Stimulated activated naive CD8-positive, alpha-beta T cell treated with anti-CD3 and anti-CD28 coated beads, Interleukin-15, Interleukin-2, amounts not matched to agents 100 ng/mL and 50 ng/mL, for 24 hours (primary cell): ENCODE measurements at regions not wholly inside any gene's neighbourhood (a gene's known extent, or its start where the extent isn't known, plus 50 kb on each side); places are given as distances from the start of the nearest gene placed in this dataset.
A peak's percentile ranks its signal among the peaks of the same experiment; 100 is the strongest.
"Not testable (repeated sequence)": the region's sequence is repeated elsewhere in the genome, so short reads cannot be mapped to it uniquely, and the experiment has no call there.

Experiments
- H3K27ac Mint-ChIP-seq: one replicate; pipeline ENCODE4 v1.8.0; 2021; ENCODE audit warnings: mild to moderate bottlenecking, mixed read lengths
- H3K27me3 Mint-ChIP-seq: one replicate; pipeline ENCODE4 v1.8.0; 2021; ENCODE audit warnings: mixed read lengths
- H3K36me3 Mint-ChIP-seq: one replicate; pipeline ENCODE4 v1.8.0; 2021; ENCODE audit warnings: low read depth, mixed read lengths
- H3K4me1 Mint-ChIP-seq: one replicate; pipeline ENCODE4 v1.8.0; 2021; ENCODE audit warnings: low read depth, mixed read lengths
- H3K4me3 Mint-ChIP-seq: one replicate; pipeline ENCODE4 v1.8.0; 2021; ENCODE audit warnings: mild to moderate bottlenecking, mixed read lengths
- H3K9me3 Mint-ChIP-seq: one replicate; pipeline ENCODE4 v1.8.0; 2021; ENCODE audit warnings: mixed read lengths

GRCh38 chr2:12007282-12007681 lies 260.9 kb downstream of the LPIN1 start:
- peaks cover 77% of the 10 kb centered on the region for H3K27me3 Mint-ChIP-seq
- H3K27ac Mint-ChIP-seq: no peak overlapping the region
- no peak overlapping the region for H3K4me3 Mint-ChIP-seq
- peaks cover 2% of the 10 kb centered on the region for H3K9me3 Mint-ChIP-seq
- H3K4me1 Mint-ChIP-seq: peaks cover 42% of the 10 kb centered on the region
- H3K36me3 Mint-ChIP-seq: no peaks in the 10 kb centered on the region

DNA sequence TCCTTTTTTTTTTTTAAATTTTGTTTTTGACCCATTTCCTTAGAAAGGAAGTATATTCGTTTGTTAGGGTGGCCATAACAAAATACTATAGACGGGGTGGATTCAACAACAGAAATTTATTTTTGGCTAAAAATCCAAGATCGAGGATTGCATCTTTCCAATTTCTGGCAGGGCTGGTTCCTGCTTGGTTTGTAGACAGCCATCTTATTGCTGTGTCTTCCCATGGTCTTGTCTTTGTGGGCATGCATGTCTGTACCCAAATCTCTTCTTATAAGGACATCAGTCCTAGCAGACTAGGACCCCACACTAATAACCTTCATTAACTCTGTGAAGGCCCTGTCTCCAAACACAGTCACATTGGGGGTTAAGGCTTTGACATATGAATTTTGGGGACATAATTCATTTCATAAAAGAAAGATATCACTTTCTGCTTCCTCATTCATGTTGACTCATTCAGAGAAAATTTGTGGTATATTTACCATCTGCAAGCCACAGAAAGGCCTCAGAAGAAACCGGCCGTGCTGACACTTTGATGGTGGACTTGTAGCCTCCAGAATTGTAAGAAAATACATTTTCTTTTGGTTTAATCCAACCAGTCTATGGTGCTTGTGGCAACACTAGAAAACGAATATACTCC lies 262.1 kb downstream of the LPIN1 start:
- H3K4me1 Mint-ChIP-seq: peaks cover 40% of the 10 kb centered on the region
- H3K27me3 Mint-ChIP-seq: peaks cover 74% of the 10 kb centered on the region
- no peaks in the 10 kb centered on the region for H3K9me3 Mint-ChIP-seq
- no peak overlapping the region for H3K27ac Mint-ChIP-seq
- H3K36me3 Mint-ChIP-seq: no peaks in the 10 kb centered on the region
- no peak overlapping the region for H3K4me3 Mint-ChIP-seq

DNA sequence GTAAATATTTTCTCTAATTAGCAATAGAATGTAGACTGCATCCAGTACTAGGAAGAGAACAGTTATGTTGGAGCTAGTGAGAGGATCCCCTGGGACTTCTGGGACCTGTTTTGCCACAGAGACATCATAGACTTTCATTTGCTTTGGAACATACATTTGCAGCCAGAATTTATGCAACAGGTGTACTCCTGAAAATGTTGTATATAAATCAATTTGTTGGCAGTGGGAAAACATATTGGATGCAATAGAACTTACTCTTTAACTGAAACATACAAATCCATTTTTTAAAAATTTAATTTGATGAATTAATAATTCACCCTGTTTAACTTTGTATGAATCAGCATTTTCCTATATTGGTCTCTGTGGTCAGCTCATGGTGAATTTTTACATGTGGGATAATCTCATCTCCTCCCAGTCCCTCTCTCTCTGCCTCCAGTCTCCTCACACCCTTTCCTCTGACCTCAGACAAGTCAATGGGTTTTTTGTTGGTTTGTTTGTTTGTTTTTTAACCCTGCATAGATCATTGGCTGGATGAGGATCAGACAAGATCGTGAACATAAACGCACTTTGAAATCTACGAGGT lies 263.0 kb downstream of the LPIN1 start:
- Mint-ChIP-seq H3K36me3 (no peaks in the 10 kb centered on the region), H3K9me3 (no peaks in the 10 kb centered on the region), H3K27me3 (peaks cover 75% of the 10 kb centered on the region), H3K4me3 (peak overlapping the region; percentile 6), H3K4me1 (peaks cover 43% of the 10 kb centered on the region), H3K27ac (no peak overlapping the region)

GRCh38 chr2:12010059-12010458 lies 263.6 kb downstream of the LPIN1 start:
- Mint-ChIP-seq H3K27me3 (peaks cover 68% of the 10 kb centered on the region), H3K4me3 (no peak overlapping the region), H3K36me3 (no peaks in the 10 kb centered on the region), H3K9me3 (no peaks in the 10 kb centered on the region), H3K27ac (no peak overlapping the region), H3K4me1 (peaks cover 37% of the 10 kb centered on the region)

- H3K4me1 Mint-ChIP-seq: peaks cover 29% of the 10 kb centered on the region
- no peak overlapping the region for H3K4me3 Mint-ChIP-seq
- peaks cover 68% of the 10 kb centered on the region for H3K27me3 Mint-ChIP-seq
- no peak overlapping the region for H3K27ac Mint-ChIP-seq
- no peaks in the 10 kb centered on the region for H3K9me3 Mint-ChIP-seq
- no peaks in the 10 kb centered on the region for H3K36me3 Mint-ChIP-seq
Measured at GRCh38 chr2:12010779-12011178, 264.3 kb downstream of the LPIN1 start.

DNA sequence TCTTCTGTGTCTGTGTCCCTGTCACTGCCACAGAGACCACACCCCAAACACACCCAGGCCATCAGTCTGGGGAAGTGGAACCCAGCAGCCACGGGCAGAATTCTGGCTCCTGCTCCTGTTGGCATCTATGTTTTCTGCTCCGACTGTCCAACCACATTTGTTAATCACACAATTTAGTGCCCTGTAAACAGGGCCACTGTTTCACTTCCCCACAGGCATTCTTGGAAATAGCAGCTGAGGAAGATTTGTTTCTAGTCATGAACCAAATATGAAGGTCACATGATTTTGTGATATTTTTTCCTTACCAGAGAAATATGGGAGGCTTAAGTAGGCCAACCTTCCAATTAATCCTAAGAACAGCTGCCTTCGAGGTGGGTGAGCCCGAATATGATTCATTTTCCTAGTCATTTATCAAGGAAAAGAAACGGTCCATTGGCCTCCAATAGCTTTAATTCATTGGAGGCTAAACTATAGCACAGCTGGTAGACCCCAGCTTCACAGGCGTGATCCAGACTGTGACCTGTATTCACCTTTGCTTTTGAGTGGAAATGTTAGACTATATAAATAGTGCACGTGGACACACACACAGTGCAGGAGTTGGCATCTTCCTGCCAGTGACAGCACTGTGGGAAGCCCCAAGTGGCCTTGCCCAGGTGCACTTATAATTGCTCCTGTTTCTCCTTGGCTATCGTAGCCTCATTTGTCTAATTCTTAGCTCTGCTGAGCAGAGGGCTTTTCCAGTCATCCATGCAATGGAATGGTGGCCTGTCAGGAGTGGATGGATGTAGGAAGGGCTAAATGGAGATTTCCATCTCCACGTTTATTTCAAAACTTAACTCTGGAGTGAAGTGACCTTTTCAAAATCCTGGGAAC lies 267.9 kb downstream of the LPIN1 start:
- peaks cover 4% of the 10 kb centered on the region for H3K9me3 Mint-ChIP-seq
- H3K27ac Mint-ChIP-seq: no peak overlapping the region
- no peaks in the 10 kb centered on the region for H3K36me3 Mint-ChIP-seq
- H3K4me3 Mint-ChIP-seq: no peak overlapping the region
- H3K27me3 Mint-ChIP-seq: peaks cover 66% of the 10 kb centered on the region
- H3K4me1 Mint-ChIP-seq: peaks cover 19% of the 10 kb centered on the region

DNA sequence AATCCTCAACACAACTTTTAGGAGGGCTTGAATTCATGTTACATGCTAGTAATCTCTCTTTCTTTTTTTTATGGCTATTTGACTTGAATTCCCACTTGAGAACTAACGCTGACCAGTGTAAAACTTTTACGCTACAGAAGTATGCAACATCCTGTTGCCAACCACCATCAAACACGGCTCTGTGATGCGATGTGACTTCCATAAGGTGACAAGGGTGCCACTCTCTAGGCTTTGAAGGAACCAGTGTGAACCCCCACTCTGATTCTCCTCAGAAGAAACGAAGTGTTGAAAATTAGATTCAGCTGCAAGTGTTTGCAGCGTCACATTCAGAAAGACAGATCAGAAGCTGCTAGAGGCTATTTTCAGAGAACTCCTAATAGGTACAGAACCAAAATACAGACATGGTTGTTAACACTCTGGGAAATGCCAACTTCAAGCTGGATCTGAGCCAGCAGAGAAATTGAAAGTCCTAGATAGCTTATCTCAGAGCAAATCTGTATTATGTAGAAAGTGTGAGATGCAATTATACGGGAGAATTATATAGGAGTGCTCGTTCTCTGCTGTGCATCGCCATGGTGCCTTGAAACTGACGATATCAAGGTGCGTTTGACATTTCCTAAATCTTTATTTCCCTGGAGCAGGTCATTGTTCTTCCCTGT lies 271.2 kb downstream of the LPIN1 start:
- peaks cover 18% of the 10 kb centered on the region for H3K36me3 Mint-ChIP-seq
- peaks cover 14% of the 10 kb centered on the region for H3K4me1 Mint-ChIP-seq
- peaks cover 27% of the 10 kb centered on the region for H3K9me3 Mint-ChIP-seq
- peaks cover 38% of the 10 kb centered on the region for H3K27me3 Mint-ChIP-seq
- H3K4me3 Mint-ChIP-seq: no peak overlapping the region
- no peak overlapping the region for H3K27ac Mint-ChIP-seq

DNA sequence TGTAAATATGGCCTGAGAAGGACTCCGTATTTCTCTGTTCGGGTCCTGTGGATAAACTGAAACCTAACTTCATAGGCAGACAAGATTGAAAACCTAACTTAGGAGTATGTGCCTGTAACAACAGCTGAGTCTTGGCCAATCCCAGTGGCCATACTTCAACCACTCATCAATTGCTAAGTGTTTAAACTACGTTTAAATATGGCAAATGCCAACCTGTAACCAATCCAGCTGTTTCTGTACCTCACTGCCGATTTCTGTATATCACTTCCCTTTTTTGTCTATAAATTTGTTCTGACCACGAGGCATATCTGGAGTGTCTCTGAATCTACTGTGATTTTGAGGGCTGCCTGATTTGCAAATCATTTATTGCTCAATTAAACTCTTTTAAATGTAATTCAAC lies 272.3 kb downstream of the LPIN1 start:
- peaks cover 33% of the 10 kb centered on the region for H3K27me3 Mint-ChIP-seq
- peaks cover 23% of the 10 kb centered on the region for H3K36me3 Mint-ChIP-seq
- not testable (repeated sequence) for H3K27ac Mint-ChIP-seq, H3K4me3 Mint-ChIP-seq
- peaks cover 34% of the 10 kb centered on the region for H3K9me3 Mint-ChIP-seq
- peaks cover 14% of the 10 kb centered on the region for H3K4me1 Mint-ChIP-seq

- Mint-ChIP-seq H3K27me3 (peaks cover 28% of the 10 kb centered on the region), H3K27ac (no peak overlapping the region), H3K36me3 (peaks cover 23% of the 10 kb centered on the region)
Measured at GRCh38 chr2:12020833-12021469, 274.5 kb downstream of the LPIN1 start.

DNA sequence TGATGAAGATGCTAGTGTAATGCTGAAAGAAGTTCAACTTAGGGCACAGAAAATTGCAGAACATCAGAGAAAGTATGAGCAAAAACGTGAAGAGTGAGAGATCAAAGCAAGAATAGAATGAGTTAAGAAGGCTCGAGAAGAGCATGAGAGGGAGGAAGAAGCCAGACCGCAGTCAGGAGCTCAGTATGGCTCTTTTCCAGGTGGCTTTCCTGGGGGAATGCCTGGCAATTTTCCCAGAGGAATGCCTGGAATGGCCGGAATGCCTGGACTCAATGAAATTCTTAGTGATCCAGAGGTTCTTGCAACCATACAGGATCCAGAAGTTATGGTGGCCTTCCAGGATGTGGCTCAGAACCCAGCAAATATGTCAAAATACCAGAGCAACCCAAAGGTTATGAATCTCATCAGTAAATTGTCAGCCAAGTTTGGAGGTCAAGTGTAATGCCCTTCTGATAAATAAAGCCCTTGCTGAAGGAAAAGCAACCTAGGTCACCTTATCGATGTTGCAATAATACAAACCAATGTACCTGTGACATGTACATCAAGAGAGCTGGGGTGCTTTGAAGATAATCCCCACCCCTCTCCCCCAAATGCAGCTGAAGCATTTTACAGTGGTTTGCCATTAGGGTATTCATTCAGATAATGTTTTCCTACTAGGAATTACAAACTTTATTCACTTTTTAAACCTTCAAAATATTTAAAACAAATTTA lies 277.9 kb downstream of the LPIN1 start:
- not testable (repeated sequence) for H3K4me3 Mint-ChIP-seq, H3K27ac Mint-ChIP-seq, H3K27me3 Mint-ChIP-seq, H3K4me1 Mint-ChIP-seq
- Mint-ChIP-seq H3K36me3 (peaks cover 23% of the 10 kb centered on the region), H3K9me3 (peaks cover 34% of the 10 kb centered on the region)

More at GRCh38 chr2:12020833-12021469, 274.5 kb downstream of the LPIN1 start:
- Mint-ChIP-seq H3K4me1 (peaks cover 11% of the 10 kb centered on the region), H3K4me3 (no peak overlapping the region), H3K9me3 (peaks cover 38% of the 10 kb centered on the region)

DNA sequence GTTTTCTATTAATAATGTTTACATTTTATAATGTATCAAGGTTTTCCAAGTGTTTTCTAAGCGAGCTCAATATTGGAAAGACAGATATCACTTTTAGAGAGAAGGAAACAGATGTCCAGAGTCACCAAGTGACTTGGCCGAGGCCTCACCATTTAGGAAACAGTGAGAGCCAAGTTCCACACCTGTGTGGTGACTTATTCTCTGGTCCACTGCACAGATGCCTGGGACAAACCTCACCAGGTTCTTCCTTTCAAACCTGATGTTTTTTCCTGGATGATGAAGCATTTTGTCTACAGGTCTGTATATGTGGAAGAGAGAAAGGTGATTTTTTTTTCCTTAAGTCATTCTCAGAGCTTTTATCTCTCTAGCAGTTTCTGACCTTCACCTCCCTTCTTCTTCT lies 280.7 kb downstream of the LPIN1 start:
- peaks cover 6% of the 10 kb centered on the region for H3K4me1 Mint-ChIP-seq
- peaks cover 16% of the 10 kb centered on the region for H3K9me3 Mint-ChIP-seq
- no peak overlapping the region for H3K27ac Mint-ChIP-seq
- H3K36me3 Mint-ChIP-seq: peaks cover 5% of the 10 kb centered on the region
- no peaks in the 10 kb centered on the region for H3K27me3 Mint-ChIP-seq
- H3K4me3 Mint-ChIP-seq: no peak overlapping the region

DNA sequence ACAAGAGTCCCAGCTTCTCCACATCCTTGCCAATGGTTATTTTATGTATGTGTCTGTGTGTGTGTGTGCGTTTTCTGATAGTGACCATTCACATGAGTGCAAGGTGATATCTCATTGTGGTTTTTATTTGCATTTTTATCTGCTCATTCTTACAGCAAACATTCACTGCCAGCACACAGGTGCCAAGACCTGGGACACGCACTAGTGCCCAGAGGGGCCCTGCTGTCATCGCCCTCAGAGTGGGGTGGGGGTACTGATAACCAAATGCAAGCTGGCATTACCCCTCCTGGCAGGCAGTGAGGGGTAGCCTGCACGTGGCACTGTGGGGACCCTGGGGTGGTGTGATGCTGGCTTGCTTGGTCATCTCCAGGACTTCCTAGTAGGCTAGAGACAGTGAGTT lies 285.4 kb downstream of the LPIN1 start:
- Mint-ChIP-seq H3K27ac (no peak overlapping the region), H3K27me3 (no peaks in the 10 kb centered on the region), H3K4me1 (peaks cover 51% of the 10 kb centered on the region)

GRCh38 chr2:12032398-12032797 lies 286.0 kb downstream of the LPIN1 start:
- Mint-ChIP-seq H3K4me1 (peaks cover 56% of the 10 kb centered on the region), H3K27me3 (no peaks in the 10 kb centered on the region), H3K9me3 (no peaks in the 10 kb centered on the region), H3K36me3 (no peaks in the 10 kb centered on the region), H3K27ac (no peak overlapping the region), H3K4me3 (no peak overlapping the region)

More for the DNA sequence above, 285.4 kb downstream of the LPIN1 start:
- Mint-ChIP-seq H3K9me3 (no peaks in the 10 kb centered on the region), H3K4me3 (no peak overlapping the region), H3K36me3 (no peaks in the 10 kb centered on the region)

DNA sequence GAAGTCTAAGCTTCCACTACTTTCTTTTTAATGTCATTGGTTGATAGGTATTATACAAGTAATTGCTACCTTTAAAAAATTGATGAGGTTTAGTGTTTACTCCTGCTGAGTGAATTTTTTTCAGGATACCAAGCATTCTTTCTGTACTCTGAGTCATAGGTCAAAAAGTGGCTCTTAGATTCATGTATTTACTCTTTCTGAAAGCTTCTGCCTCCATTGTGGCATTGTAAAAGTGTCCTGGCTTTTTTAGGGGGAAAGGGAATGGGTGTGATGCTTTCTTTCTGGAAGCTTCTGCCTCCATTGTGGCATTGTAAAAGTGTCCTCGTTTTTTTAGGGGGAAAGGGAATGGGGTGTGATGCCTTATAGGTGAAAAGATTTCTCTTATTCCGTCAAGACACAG lies 286.5 kb downstream of the LPIN1 start:
- H3K9me3 Mint-ChIP-seq: no peaks in the 10 kb centered on the region
- peak overlapping the region; percentile 34 for H3K27ac Mint-ChIP-seq
- H3K4me3 Mint-ChIP-seq: no peak overlapping the region
- no peaks in the 10 kb centered on the region for H3K36me3 Mint-ChIP-seq
- peaks cover 59% of the 10 kb centered on the region for H3K4me1 Mint-ChIP-seq
- H3K27me3 Mint-ChIP-seq: no peaks in the 10 kb centered on the region
